Neural progenitor cell (in vitro differentiated cells): ENCODE measurements at regions not wholly inside any gene's neighbourhood (a gene's known extent, or its start where the extent isn't known, plus 50 kb on each side); places are given as distances from the start of the nearest gene placed in this dataset.
A peak's percentile ranks its signal among the peaks of the same experiment; 100 is the strongest.

Experiments
- DNase-seq: peaks from one replicate; pipeline ENCODE4 v3.0.0-alpha.2; 2016; ENCODE audit warnings: low spot score
- H2AFZ ChIP-seq: fragments of 200-600 bp; sonication (generic); replicated peaks from 2 replicates; pipeline ENCODE4 v1.6.1; 2016; ENCODE audit warnings: antibody characterized with exemption
- H3F3A ChIP-seq: fragments of 200-600 bp; sonication (generic); 2 replicates; pipeline ENCODE4 v1.6.1; 2016; ENCODE audit warnings: antibody characterized with exemption, low read depth
- H3K27ac ChIP-seq: fragments of 200-600 bp; sonication (generic); 2 replicates; pipeline ENCODE4 v1.5.1; 2016; ENCODE audit warnings: mild to moderate bottlenecking
- H3K27me3 ChIP-seq: fragments of 200-600 bp; sonication (generic); 2 replicates; pipeline ENCODE4 v1.6.1; 2016; ENCODE audit warnings: mild to moderate bottlenecking, moderate library complexity
- H3K36me3 ChIP-seq: fragments of 200-600 bp; sonication (generic); 2 replicates; pipeline ENCODE4 v1.5.1; 2016
- H3K4me1 ChIP-seq: fragments of 200-600 bp; sonication (generic); 2 replicates; pipeline ENCODE4 v1.6.1; 2016; ENCODE audit warnings: mixed run types
- H3K4me2 ChIP-seq: fragments of 200-600 bp; sonication (generic); 2 replicates; pipeline ENCODE4 v1.6.1; 2016
- H3K4me3 ChIP-seq: fragments of 200-600 bp; sonication (generic); 2 replicates; pipeline ENCODE4 v1.5.1; 2016
- H3K79me2 ChIP-seq: fragments of 200-600 bp; sonication (generic); 2 replicates; pipeline ENCODE4 v1.6.1; 2016; ENCODE audit warnings: low read depth
- H3K9ac ChIP-seq: fragments of 200-600 bp; sonication (generic); 2 replicates; pipeline ENCODE4 v1.6.1; 2016
- H3K9me3 ChIP-seq: fragments of 200-600 bp; sonication (generic); 2 replicates; pipeline ENCODE4 v1.5.1; 2016; ENCODE audit warnings: low read depth
- H4K20me1 ChIP-seq: fragments of 200-600 bp; sonication (generic); 2 replicates; pipeline ENCODE4 v1.6.1; 2016; ENCODE audit warnings: low read depth
- H3K27ac Mint-ChIP-seq: 3 replicates; pipeline ENCODE4 v1.8.0; 2021; ENCODE audit warnings: mixed read lengths
- H3K27me3 Mint-ChIP-seq: 2 replicates; pipeline ENCODE4 v1.8.0; 2022; ENCODE audit warnings: low read depth, mild to moderate bottlenecking, inconsistent platforms, moderate library complexity, mixed read lengths; ENCODE audit not compliant: insufficient read depth
- H3K36me3 Mint-ChIP-seq: 3 replicates; pipeline ENCODE4 v1.8.0; 2021; ENCODE audit warnings: mixed read lengths
- H3K4me1 Mint-ChIP-seq: 3 replicates; pipeline ENCODE4 v1.8.0; 2021; ENCODE audit warnings: mixed read lengths
- H3K4me3 Mint-ChIP-seq: 3 replicates; pipeline ENCODE4 v1.8.0; 2021; ENCODE audit warnings: mild to moderate bottlenecking, moderate library complexity, mixed read lengths
- H3K9me3 Mint-ChIP-seq: 3 replicates; pipeline ENCODE4 v1.8.0; 2020; ENCODE audit warnings: mixed read lengths
- CTCF ChIP-seq: fragments of 200-600 bp; sonication (generic); IDR thresholded peaks from 2 replicates; pipeline ENCODE4 v1.5.1; 2017; ENCODE audit warnings: antibody characterized with exemption, mild to moderate bottlenecking
- EZH2 ChIP-seq: fragments of 200-600 bp; sonication (generic); IDR thresholded peaks from 2 replicates; pipeline ENCODE4 v1.6.1; 2017; ENCODE audit warnings: antibody characterized with exemption, mild to moderate bottlenecking, moderate library complexity
- EZH2phosphoT487 ChIP-seq: fragments of 200-600 bp; sonication (generic); IDR thresholded peaks from 2 replicates; pipeline ENCODE4 v1.6.1; 2017; ENCODE audit warnings: antibody characterized with exemption

- no peak overlapping the region for H3K4me2 ChIP-seq
- no peak overlapping the region for H3K4me3 ChIP-seq
- Mint-ChIP-seq H3K9me3 (no peaks in the 10 kb centered on the region), H3K4me1 (peaks cover 3% of the 10 kb centered on the region), H3K36me3 (peaks cover 22% of the 10 kb centered on the region), H3K4me3 (no peak overlapping the region), H3K27ac (no peak overlapping the region), H3K27me3 (no peaks in the 10 kb centered on the region)
- no peak overlapping the region for H3K27ac ChIP-seq
- H3K79me2 ChIP-seq, result no peaks in the 10 kb centered on the region
- peak; percentile 33 for DNase-seq
- H4K20me1 ChIP-seq, result peaks cover 7% of the 10 kb centered on the region
- TF ChIP-seq CTCF (no peak), EZH2phosphoT487 (no peak), EZH2 (no peak)
- no peaks in the 10 kb centered on the region for H3K36me3 ChIP-seq
- no peaks in the 10 kb centered on the region for H3K9me3 ChIP-seq
- H3K9ac ChIP-seq, result peak overlapping the region; percentile 23
- H3K4me1 ChIP-seq, result peaks cover 7% of the 10 kb centered on the region
- no peak overlapping the region for H2AFZ ChIP-seq
- H3K27me3 ChIP-seq, result no peaks in the 10 kb centered on the region
- peaks cover 9% of the 10 kb centered on the region for H3F3A ChIP-seq
Observed at GRCh38 chr20:3296261-3297078, 57.5 kb upstream of the SLC4A11 start.
